ENCODE measurements at regions not wholly inside any gene's neighbourhood (a gene's known extent, or its start where the extent isn't known, plus 50 kb on each side); places are given as distances from the start of the nearest gene placed in this dataset.

DNA sequence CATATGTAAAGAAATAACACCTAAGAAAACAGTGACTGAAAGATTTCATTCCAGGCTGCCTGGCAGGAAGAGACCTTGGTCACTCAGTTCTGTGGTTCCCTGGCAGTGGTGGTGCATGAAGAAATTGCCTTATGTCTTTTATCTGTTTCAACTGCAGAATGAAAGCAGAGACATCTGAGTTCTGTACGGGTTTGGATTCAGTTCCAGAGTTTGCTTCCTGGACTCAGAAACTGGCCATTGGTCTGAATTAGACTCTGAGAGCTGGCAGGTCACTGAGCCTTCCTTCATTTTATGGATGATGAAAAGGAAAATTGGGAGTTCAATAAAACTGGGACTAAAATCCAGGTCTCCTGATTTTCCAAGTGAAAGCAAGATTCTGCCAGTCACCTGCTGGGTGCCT, 428.9 kb upstream of the AUTS2 start:
- TF ChIP-seq, protein P1, sequence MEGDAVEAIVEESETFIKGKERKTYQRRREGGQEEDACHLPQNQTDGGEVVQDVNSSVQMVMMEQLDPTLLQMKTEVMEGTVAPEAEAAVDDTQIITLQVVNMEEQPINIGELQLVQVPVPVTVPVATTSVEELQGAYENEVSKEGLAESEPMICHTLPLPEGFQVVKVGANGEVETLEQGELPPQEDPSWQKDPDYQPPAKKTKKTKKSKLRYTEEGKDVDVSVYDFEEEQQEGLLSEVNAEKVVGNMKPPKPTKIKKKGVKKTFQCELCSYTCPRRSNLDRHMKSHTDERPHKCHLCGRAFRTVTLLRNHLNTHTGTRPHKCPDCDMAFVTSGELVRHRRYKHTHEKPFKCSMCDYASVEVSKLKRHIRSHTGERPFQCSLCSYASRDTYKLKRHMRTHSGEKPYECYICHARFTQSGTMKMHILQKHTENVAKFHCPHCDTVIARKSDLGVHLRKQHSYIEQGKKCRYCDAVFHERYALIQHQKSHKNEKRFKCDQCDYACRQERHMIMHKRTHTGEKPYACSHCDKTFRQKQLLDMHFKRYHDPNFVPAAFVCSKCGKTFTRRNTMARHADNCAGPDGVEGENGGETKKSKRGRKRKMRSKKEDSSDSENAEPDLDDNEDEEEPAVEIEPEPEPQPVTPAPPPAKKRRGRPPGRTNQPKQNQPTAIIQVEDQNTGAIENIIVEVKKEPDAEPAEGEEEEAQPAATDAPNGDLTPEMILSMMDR (IDR thresholded peaks at IDR 0.05; ENCODE audit: low read depth, low read length): no peak
- TF ChIP-seq EZH2phosphoT487 (IDR thresholded peaks at IDR 0.05; ENCODE audit: low read depth): no peak

Data from OCI-LY3 (cell line).